HG03025 (cell line): ENCODE measurements at regions not wholly inside any gene's neighbourhood (a gene's known extent, or its start where the extent isn't known, plus 50 kb on each side); places are given as distances from the start of the nearest gene placed in this dataset.
"Not testable (repeated sequence)": the region's sequence is repeated elsewhere in the genome, so short reads cannot be mapped to it uniquely, and the experiment has no call there.

ENCODE experiments used
- ATAC-seq: cut with Tn5 transposase; IDR thresholded peaks from one replicate; pipeline ENCODE4 v1.9.1; 2021; ENCODE audit warnings: mild to moderate bottlenecking, moderate library complexity; ENCODE audit not compliant: unreplicated experiment, low FRiP score

DNA sequence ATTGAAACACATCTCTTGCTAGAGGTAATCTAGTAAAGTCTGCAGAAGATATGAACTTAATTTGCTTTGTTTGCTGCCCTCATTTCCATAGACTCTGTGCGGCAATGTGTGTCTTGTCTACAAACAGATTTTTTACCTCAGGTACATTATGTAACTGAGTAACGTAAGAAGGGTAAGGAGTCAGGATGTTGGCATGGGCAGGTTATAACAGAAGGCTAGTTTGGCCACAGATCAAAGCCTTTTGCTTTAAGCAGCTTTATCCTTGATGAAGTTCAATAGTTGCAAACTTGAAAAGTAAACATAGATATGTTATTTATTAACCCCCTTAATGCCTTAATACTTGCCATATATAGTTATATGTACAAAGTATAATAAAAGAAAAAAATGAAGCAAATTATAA lies 391.6 kb upstream of the FKBP1C start:
- ATAC-seq = no peak

DNA sequence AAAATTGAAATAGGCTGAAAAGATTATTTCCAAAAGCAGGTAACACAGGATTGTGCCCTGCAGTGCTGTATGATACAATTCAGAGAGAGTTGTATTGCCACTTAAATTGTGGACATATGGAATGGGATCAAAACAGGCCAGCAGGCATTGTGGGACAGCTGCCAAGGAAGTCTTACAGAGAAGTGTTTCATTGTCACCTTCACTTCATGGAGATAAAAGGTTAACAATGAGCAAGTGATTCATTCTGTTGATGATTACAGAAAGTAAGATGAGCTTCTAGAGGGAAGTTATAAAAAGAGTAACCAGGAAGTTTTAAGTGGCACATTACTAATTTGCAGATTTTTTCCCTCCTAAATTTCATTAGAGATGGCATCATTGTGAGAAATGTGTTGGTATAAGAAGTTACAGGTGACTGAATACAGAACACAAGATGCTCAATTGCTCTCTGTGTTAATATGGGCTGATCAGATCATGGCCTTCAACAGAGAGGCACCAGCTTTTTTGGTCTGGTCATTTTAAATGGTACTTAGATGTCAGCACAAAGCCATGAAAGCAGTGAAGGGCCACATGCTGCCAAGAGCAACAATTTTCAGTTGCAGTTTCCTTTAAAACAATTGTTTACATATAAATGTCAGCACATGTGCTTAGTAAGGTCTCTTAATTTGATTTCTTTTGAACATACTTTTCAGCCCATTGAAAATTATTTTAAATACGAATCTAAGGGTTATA lies 402.5 kb upstream of the FKBP1C start:
- ATAC-seq = no peak

- no peak for ATAC-seq
Measured at GRCh38 chr6:62805431-62805830, 405.8 kb upstream of the FKBP1C start.

DNA sequence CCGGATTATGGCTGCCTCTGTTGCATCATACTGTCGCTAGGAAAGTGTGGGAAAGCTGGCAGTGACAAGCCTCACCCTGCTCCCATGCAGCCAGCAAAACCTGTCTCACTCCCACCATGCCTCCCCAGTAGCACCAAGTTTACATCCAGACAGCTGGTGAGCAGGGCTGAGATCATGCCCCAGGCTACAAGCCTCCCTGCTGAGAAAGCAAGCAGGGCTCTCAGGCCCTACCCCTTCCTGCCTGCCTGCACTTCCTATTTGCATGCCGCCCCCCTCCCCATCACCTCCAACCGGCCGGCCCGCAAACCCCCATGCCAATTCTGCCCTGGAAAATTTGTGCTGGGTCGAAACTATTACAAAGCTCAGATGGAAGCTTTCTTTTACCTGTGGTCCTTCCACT lies 408.2 kb upstream of the FKBP1C start:
- no peak for ATAC-seq

DNA sequence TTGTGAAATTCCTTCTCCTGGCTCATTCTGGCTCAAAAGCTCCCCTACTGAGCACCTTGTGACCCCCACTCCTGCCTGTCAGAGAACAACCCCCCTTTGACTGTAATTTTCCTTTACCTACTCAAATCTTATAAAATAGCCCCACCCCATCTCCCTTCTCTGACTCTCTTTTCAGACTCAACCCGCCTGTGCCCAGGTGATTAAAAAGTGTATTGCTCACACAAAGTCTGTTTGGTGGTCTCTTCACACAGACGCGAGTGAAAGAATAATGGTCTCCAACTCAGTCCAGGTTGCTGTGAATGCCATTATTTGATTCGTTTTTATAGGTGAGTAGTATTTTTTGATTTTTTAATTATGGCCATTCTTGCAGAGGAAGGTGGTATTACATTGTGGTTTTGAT lies 414.1 kb upstream of the FKBP1C start:
- no peak for ATAC-seq

GRCh38 chr6:62775427-62776022 lies 435.7 kb upstream of the FKBP1C start:
- peak; percentile 52 for ATAC-seq

DNA sequence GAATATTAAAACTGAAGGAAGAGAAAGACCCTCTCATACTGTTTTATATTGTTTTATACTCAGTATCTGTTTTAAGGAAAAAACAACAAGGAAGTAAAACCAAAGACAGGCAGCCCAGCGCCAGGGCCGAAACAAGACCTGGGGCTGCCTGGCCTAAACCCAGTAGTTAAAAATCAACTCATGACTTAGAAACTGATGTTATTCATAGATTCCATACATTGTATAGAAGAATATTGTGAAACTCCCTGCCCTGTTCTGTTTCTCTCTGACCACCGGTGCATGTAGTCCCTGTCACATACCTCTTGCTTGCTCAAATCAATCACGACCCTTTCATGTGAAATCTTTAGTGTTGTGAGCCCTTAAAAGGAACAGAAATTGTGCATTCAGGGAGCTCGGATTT lies 445.1 kb upstream of the FKBP1C start:
- ATAC-seq = not testable (repeated sequence)

DNA sequence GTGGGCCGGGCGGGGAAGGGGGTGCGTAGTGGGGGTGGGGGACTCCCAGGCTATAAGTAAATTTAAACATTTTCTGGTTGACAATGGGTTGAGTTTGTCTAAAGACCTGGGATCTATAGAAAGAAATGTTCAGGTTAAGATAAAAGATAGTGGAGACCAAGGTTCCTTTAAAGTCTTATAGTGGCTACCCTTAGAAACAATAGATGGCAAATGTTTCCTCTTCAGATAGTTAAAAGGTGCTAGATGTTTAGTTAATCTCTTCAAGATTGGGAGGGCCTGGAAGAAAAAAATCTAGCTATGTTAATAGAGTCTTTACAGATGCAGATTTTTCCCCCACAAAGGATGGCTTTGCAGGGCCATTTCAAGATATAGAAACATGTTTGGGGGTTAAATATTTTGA lies 446.4 kb upstream of the FKBP1C start:
- ATAC-seq = no peak

GRCh38 chr6:62763125-62763912 lies 447.9 kb upstream of the FKBP1C start:
- no peak for ATAC-seq

- no peak for ATAC-seq
Measured at GRCh38 chr6:62746968-62747367, 460.9 kb upstream of the KHDRBS2 start.

DNA sequence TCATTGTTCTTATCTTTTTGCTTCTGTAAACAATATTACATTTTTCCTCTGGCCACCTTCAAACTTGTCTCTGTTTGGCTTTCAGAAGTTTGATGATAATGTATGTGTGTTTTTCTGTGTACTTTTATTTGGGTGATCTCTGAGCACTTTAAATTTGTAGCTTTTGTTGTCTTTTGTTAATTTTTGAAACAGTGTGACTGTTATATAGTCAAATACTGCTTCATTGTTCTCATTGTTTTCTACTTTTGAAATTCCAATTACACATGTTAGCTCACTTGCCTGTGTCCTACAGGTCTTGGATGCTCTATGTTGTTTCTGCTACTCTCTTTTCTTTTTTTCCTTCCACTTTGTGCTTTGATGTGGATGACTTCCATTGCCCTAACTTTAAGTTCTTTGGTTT lies 460.1 kb upstream of the KHDRBS2 start:
- ATAC-seq = no peak

DNA sequence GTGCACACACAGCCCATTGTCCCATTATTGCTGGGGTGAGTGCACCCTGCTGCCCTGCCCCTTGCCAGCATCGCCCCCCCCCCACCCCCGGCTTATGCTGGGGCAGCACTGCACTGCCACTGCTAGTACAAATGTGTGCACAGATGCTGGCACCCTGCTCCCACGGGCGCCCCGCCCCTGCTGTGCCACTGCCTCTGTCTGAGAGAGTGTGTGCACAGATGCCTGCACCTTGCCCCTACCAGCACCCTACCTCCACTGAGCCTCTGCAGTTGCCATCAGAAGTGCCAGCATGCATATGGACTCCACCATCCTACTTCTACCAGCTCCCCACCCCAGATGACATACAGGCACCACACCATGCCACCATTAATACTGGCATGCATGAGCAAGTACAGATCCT lies 454.6 kb upstream of the KHDRBS2 start:
- no peak for ATAC-seq

- ATAC-seq = no peak
Measured at GRCh38 chr6:62740171-62740570, 454.1 kb upstream of the KHDRBS2 start.

- ATAC-seq = no peak
Measured at GRCh38 chr6:62737792-62738191, 451.8 kb upstream of the KHDRBS2 start.

- no peak for ATAC-seq
Measured at GRCh38 chr6:62721408-62721807, 435.4 kb upstream of the KHDRBS2 start.

- no peak for ATAC-seq
Measured at GRCh38 chr6:62716719-62717118, 430.7 kb upstream of the KHDRBS2 start.

- no peak for ATAC-seq
Measured at GRCh38 chr6:62714112-62714511, 428.1 kb upstream of the KHDRBS2 start.

DNA sequence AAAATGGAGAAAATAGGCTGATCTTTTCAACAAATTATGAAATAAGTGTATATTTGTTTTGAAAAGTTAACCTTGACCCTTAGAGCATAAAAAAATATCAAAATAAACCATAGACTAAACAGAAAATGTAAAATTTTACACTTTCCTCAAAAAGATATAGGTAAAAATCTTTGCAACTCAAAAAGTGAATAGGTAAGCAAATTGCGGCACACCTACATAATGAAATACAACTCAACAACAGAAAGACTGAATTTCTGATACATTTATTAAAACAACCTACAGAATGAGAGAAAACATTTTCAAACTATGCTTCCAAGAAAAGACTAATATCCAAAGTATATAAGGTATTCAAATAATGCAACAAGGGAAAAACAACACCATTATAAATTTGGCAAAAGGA lies 425.7 kb upstream of the KHDRBS2 start:
- ATAC-seq = no peak

DNA sequence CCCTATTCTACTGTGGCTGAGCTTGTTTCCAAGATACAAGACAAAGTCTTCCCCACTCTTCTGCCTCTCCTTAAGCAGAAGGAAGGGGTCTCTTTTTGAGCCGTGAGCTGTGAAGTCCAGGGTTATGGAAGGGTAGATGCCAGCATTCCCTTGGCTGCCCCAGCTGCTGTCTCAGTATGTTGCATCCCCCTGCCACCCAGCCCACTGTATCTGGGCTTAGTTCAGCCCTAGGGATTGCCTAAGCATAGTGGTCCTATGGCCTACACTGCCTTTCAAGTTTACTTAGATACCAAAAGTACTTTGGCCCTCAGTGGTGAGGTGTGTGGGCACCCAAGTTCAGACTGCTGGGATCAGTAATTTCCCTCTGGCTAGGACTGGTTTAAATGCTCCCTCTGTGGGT lies 421.9 kb upstream of the KHDRBS2 start:
- no peak for ATAC-seq

DNA sequence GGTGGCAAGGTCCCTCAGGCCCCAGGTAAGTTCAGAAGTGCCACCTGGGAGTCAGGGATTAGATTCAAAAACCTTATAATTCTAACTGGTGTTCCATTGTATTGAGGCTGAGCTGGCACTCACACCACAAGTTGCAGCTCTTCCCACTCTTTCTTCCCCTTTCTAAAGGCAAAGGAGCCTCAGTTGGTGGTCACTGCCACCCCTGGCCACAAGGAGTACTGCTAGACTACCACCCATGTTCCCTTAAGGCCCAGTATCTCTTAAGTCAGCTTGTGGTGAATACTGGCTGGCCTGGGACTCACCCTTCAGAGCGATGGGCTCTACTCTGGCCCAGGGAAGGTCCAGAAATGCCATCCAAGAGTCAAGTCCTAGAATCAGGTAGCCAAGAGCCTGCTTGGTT lies 421.1 kb upstream of the KHDRBS2 start:
- no peak for ATAC-seq

- no peak for ATAC-seq
Measured at GRCh38 chr6:62683063-62683462, 397.0 kb upstream of the KHDRBS2 start.

DNA sequence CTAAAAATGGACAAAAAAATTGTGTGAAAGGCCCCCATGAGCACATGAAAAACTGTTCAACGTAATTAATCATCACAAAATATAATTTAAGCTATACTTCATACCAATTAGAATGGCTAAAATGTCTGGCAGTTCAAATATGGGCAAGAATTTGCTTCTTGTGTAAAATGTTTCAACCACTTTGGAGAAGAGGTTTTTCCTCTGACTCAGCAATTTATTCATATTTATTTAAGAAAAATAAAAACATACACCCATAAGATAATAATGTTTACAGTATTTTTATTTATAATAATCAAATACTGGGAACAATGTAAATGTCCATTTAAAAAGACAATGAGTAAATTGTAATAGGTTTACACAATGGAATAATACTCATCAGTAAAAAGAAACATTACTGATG lies 395.1 kb upstream of the KHDRBS2 start:
- no peak for ATAC-seq
